Vagina (tissue), 2 donors: ENCODE measurements at regions not wholly inside any gene's neighbourhood (a gene's known extent, or its start where the extent isn't known, plus 50 kb on each side); places are given as distances from the start of the nearest gene placed in this dataset.

Source experiments
- CTCF ChIP-seq, 3 experiments: fragments of 450-650 bp in 2 of 3; fragments of 200-600 bp in 1 of 3; sonication (generic) in 1 of 3; IDR thresholded peaks; one replicate each; pipeline ENCODE4 v1.5.1; 2017 to 2019; ENCODE audit warnings: antibody characterized with exemption in 3 of 3, mild to moderate bottlenecking in 2 of 3, moderate library complexity in 2 of 3
- POLR2A ChIP-seq, 2 donors: fragments of 450-650 bp; IDR thresholded peaks; one replicate each; pipeline ENCODE4 v1.6.1; 2017; ENCODE audit warnings: antibody characterized with exemption in 2 of 2, mild to moderate bottlenecking in 2 of 2, moderate library complexity in 2 of 2
- POLR2AphosphoS5 ChIP-seq, 2 donors: sonication (generic); formaldehyde crosslinking; IDR thresholded peaks; one replicate each; pipeline ENCODE4 v1.9.0; 2017; ENCODE audit warnings: antibody characterized with exemption in 2 of 2, mild to moderate bottlenecking in 2 of 2, low read depth in 1 of 2; ENCODE audit not compliant: insufficient read depth in 1 of 2

- TF ChIP-seq CTCF (IDR thresholded peaks at IDR 0.05) (no peak), POLR2AphosphoS5 (IDR thresholded peaks at IDR 0.05; ENCODE audit: insufficient read depth in 1 of 2, low read depth in 1 of 2) (no peak), POLR2A (IDR thresholded peaks at IDR 0.05) (no peak)
Measured at GRCh38 chr5:105751908-105752307, 1918.8 kb downstream of the EFNA5 start.
